Activated CD4-positive, CD25-positive, alpha-beta regulatory T cell treated with anti-CD3 and anti-CD28 coated beads, Interleukin-2, amount 50 U/mL, for 72 hours (primary cell): ENCODE measurements at regions not wholly inside any gene's neighbourhood (a gene's known extent, or its start where the extent isn't known, plus 50 kb on each side); places are given as distances from the start of the nearest gene placed in this dataset.

Source experiments
- DNase-seq: peaks from one replicate; pipeline ENCODE4 v3.0.0; 2021

DNA sequence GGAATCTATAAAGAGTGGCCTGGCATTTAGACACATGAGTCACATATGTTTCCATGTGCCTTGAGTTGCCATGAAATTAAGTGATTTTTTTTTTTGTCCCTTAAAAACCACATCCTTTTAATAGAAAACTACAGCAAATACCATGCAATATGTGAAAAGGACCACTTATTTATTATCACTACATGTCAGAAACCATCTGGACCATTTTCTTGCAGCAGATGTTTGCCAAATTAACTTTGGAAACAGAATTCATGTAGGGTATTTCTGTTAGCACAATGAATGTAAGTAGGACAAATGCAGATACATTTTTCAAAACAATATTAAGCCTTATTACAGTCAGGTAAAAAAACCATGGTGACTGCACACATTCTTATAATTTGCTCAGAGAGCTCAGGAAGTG is 230.6 kb downstream of the REEP3 start:
- DNase-seq: no peak

- DNase-seq: no peak
Measured at GRCh38 chr10:63752318-63752717, 231.1 kb downstream of the REEP3 start.

GRCh38 chr10:63753808-63754207 is 232.6 kb downstream of the REEP3 start:
- DNase-seq: no peak

DNA sequence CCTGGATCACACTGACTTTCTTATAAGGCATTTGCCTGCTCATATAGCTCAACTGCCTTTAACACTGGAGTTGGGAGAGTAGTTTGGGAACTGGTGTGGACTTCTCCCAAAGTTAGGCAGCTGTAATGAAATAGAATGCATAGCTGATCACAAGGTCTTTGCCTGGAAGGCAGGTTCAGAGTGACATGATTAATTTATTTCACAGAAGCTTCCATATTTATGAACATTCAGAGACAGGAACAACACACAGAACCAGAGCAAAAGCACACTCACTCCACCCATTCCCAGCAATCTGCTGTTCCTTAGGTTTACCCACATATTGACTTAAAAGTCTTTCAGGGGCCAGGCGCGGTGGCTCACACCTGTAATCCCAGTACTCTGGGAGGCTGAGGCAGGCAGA is 234.2 kb downstream of the REEP3 start:
- no peak for DNase-seq

- DNase-seq: no peak
Measured at GRCh38 chr10:63757067-63757466, 235.9 kb downstream of the REEP3 start.

DNA sequence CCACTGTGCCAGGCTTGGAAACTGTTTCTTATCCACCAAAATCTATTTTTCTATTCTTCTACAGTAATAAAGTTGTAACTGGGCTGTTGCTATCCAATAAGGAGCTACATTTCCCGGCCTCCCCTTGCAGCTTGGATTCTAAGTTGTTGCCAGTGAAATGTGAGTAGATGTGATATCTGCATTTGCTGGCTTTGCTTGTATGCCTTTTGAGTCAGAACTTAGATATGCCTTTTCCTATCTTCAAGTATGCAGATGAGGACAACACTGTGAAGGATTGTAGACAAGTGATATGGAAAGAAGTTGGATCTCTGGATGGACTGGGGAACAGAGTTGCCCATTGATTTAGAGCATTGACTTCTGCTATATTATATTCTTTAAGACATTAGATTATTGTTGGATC is 236.9 kb downstream of the REEP3 start:
- no peak for DNase-seq

DNA sequence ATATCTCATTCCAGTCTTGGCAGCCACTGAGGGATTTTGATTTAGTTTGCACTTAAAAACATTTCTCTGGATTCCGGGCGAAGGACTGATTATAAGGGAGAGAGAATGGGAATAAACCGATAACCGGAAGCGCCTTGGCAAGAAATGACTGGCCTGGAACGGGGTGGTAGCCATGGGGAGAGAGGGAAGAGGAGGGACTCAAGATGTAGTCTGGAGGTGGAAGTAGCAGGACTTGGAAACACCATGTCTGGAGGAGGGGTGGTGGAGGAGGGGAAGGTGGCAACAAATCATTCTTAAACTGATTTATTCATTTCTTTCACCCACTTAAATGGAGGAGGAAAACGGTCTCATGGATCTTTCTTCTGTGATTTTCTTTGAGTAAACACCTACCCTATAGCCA is 238.1 kb downstream of the REEP3 start:
- DNase-seq: no peak

GRCh38 chr10:63760034-63760707 is 239.0 kb downstream of the REEP3 start:
- DNase-seq: no peak

GRCh38 chr10:63760708-63761047 is 239.5 kb downstream of the REEP3 start:
- DNase-seq: no peak

DNA sequence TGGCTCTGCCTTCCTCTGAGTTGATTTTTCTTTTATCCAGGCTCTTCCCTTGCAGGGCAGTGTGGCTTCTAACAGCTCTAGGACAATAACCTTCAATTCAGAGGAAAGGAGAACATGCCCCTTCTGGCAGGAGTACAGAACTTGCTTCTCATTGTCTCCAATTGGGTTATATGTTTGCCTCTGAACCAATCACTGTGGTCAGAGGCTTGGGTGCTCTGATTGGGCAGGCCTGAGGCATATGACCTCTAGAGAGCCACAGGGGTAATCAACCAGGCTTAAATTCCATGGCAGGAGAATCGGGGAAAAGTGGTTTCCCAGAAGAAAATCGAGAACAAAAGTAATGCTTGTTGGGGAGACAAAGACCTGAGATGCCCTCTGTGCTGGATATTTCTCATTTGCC is 240.0 kb downstream of the REEP3 start:
- no peak for DNase-seq

DNA sequence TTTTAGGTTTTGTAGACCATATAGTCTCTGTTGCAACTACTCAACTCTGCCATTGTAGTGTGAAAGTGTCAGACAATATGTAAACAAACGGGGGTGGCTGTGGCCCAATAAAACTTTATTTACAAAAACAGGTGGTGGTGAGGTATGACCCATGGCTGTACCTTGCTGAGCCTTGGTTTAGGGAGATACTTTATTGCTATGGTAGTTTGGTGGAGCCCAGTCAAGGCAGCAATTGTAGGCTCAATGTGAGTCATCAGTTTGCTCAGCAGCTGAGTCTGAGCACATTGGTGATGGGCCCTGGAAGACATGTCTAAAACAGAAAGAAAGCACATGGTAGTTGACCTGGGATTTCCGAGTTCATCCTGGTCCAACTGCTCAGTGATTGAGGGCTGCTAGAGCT is 242.5 kb downstream of the REEP3 start:
- no peak for DNase-seq

GRCh38 chr10:63765126-63765525 is 243.9 kb downstream of the REEP3 start:
- DNase-seq: no peak

GRCh38 chr10:63766745-63767137 is 245.5 kb downstream of the REEP3 start:
- DNase-seq: no peak

- no peak for DNase-seq
Measured at GRCh38 chr10:63767138-63767801, 246.1 kb downstream of the REEP3 start.

DNA sequence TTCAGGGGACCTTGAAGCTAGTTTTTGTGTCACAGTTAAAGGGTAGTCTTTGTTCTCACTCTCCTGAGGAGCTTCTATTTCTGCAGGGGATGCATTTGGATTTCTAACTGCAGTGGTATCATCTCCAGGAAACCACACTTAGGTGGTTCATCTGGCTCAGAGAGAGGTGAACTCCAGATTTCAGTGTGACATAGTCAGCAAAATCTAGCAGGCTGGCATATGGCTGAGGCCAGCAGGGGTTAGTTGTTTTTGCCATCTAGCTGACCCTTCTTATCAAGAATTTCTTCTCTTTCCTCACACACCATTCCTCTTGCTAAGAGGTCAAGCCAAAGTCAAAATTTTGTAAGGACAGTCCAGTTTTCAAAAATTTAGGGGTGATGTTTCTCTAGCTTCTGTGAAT is 248.2 kb downstream of the REEP3 start:
- DNase-seq: no peak

GRCh38 chr10:63770523-63770922 is 249.3 kb downstream of the REEP3 start:
- no peak for DNase-seq

- no peak for DNase-seq
Measured at GRCh38 chr10:63772491-63772890, 251.3 kb downstream of the REEP3 start.

DNA sequence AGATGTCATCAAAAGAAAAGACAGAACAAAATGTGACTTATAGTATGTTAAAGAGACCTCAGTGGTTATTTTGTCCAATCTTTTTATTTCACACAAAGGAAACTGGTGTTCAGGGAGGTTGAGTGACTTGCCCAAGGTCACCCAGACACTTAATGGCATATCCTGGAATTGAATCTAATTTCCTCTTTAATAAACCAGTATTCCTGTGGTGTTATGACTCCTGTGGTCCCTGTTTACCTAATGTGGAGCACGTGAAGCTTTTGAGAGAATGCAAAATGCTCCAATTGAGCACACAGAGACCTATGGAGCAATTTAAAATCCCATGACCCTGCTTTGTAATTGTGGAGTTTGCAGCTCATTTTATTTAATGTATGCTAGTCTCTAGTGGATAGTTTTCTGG is 251.9 kb downstream of the REEP3 start:
- DNase-seq: no peak

- no peak for DNase-seq
Measured at GRCh38 chr10:63773962-63774361, 252.8 kb downstream of the REEP3 start.

DNA sequence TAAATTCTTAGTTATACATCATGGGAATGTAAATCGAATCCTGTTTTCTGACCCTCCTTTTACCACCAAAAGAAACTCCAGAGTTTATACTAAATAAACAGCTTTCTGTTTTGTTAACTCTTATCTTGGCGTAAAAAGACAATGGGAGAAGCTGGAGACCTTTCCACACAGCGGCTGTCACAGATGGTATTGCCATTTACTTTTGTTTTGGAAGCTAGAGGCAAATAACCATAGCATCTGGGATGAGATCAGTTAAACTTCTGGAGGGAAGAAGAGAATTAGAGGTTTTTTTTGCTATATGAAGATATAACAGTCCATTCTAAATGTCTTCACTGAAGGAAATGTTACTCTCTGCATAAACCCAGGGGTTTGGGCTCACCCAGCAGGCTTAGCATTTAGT is 258.9 kb downstream of the REEP3 start:
- no peak for DNase-seq

DNA sequence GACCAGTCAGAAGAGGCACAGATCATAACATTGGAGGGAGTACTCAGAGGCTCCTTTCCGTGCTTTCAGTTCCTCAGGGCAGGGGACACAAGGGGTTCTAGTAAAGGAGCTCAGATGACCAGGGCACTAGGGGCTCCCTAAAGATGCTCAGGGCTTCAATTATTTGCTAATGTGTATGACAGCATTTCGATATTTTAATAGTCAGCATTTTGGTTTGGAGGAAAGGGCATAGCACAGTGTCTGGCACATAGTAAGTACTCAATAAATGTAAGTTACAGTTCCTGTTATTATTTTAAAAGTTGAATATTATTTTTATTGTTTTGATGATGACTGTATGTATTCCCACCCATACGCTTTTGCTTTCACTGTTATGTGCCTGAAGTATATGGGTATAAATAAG is 260.0 kb downstream of the REEP3 start:
- DNase-seq: no peak

GRCh38 chr10:63783882-63784281 is 262.7 kb downstream of the REEP3 start:
- DNase-seq: no peak

- no peak for DNase-seq
Measured at GRCh38 chr10:63788152-63788821, 267.1 kb downstream of the REEP3 start.

DNA sequence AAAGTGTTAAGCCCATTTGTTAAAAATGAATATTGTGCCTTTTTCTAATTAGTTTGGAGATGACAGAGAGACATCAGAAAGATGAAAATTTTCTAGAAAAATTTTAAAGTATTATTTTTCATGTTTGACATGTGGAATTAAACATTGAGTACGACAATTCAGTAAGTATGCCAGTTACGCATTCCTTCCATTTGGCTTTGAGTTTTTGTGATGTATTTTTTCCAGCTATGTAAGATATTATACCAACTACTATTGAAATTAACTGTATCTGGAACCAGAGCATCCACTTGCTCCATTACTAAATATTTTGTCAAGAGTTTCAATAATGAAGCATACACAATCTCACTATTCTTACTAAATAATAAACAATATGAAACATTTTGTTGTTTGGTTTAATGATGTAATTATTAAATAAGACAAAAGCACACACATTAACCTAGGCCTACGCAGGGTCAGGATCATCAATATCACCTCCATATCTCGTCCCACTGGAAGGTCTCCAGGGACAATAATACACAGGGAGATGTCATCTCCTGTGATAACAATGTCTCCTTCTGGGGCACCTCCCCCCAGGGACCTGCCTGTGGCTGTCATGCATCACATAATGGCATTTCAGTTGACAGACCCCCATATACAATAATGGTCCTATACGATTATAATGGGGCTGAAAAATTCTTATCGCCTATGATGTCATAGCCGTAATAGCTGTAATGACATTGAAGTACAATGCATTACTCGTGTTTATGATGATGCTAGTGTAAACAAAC is 274.1 kb downstream of the REEP3 start:
- no peak for DNase-seq
